ENCODE measurements at regions not wholly inside any gene's neighbourhood (a gene's known extent, or its start where the extent isn't known, plus 50 kb on each side); places are given as distances from the start of the nearest gene placed in this dataset.

DNA sequence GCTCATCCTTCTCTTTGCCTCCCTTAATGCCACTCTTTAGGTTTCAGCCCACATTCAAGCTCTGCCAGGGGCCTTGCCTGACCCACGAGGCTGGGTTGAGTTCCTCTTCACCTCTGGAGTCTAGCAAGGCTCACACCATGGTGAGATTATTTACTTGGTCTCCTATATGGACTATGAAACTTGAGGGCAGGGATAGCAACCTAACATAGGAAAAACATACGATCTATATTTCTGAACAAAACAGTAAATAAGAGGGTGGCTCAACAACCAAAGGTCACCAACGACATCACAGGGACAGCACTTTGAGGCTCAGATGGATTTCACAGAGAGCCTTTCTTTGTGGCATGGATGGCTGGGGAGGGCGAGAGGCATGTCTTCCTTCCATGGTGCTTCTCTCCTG lies 197.0 kb downstream of the MAF start (continued):
- no peak for TF ChIP-seq EP300 (IDR thresholded peaks at IDR 0.05; ENCODE audit: borderline replicate concordance in 1 of 2, low read depth in 2 of 2, low read length in 2 of 2)

Data from H1 (cell line).